GM21528 (cell line): ENCODE measurements at regions not wholly inside any gene's neighbourhood (a gene's known extent, or its start where the extent isn't known, plus 50 kb on each side); places are given as distances from the start of the nearest gene placed in this dataset.

Source experiments
- ATAC-seq: cut with Tn5 transposase; IDR thresholded peaks from one replicate; pipeline ENCODE4 v1.9.1; 2021; ENCODE audit warnings: mild to moderate bottlenecking, moderate library complexity; ENCODE audit not compliant: unreplicated experiment, low FRiP score

DNA sequence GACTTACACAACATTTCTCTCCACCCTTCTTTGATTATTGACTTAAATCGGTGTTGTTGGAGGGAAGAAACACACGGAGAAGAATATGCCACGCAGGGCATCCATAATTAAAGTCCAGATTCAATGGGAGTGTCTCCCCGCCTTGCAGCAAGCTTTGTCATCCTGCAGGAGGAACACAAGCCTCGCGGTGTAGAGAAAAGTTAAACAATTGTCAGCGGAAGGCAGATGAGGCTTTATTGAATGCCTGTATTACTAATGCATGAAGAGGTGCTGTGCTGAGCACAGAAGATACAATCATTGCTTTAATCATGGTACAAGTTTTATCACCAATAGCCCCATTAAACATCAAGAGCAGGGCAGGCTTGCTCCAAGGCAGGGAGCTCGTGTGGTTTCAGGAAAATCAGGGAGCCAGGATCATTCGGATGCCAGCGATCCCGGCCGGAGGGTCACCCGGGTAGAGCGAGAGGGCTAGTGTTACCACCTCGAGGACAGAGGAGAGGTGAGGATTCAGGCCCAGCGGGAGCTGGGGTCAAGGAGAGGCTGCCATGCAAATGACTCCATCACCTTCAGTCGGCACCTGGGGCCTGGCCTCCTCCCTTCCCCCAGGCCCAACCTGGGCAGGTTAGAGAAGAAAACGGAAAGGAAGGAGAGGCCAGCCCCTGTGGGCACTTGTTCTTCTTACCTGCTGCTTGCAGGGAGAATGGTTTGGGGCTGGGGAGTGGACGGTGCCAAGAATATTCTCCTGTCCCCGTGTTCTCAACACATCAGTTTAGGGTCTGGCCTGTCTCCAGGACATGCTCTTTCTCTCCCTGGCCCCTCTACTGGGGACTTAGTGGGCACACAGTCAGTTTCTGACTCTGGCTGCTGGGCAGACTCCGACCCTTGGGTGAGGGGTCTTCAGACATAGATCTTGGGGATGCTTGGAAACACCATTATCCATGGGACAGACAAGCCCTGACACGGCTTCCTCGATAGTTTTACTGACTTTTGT, 289.5 kb downstream of the IRX2 start:
- ATAC-seq, result no peak

DNA sequence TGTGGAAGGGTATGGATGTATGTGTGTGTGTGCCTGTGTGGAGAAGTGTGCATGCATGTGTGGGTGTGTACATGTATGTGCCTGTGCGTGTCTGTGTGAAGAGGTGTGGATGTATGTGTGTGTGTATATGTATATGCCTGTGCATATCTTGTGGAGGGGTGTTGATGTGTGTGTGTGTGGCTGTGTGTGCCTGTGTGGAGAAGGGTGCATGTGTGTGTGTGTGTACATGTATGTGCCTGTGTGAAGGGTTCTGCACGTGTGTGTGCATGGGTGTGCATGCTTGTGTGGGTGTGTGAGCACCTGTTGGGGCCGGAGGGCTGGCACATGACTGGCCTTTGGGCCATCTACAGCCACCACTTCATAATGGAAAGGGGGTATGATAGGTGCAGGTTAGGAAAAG, 291.4 kb downstream of the IRX2 start:
- ATAC-seq, result no peak

DNA sequence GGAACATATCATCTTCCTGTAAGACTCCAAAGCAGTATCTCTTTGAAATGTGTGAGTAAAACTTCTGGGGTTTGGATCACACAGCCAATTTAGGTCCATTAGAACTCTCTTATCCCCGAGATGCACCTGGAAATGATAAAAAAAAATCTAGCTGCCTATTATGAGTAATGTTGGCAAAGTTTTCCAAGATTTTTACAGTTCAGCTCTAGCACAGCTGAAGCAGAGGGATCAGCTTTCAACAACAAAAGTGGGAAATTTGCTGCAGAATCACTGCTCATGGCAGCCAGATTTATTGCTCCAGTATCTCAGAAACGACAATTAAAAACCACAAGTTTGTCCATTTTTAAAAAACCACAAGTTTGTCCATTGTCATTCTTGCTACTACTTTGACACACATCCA, 292.2 kb downstream of the IRX2 start:
- ATAC-seq, result no peak

DNA sequence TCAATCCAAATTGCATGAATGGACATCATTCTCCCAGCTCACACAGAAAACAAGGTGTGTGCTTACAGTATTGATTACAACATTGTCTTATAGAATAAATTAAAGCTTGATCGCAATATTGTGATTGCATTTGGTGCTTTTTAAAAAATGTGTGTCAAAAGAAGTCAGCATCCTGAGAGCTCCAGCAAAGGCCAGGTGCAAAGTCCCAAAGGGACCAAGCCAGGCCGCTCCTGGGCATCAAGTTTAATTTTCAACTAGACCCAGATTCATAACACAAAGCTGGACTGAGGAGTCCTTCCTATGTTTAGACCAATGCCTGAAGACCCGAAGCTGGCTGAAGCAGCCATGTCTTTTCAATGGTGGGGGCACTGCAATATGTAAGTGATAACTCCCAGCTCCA, 295.6 kb downstream of the IRX2 start:
- no peak for ATAC-seq

DNA sequence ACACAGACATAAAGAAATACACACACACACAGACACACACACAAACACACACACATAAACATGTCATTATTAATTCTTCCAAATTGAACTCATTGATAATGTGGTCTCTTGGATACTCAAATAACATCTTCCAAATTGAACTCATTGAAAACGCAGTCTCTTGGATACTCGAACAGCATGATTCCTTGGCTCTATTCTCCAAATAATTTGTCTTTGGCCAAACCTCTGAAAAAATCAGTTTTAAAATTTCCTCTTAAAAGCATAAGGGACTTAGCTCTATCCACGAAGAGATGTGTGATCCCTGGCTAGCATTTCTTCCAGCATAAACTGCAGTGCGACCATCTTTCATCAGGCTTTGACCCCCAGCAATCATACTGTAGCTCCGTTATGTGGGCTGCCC, 296.6 kb downstream of the IRX2 start:
- no peak for ATAC-seq

DNA sequence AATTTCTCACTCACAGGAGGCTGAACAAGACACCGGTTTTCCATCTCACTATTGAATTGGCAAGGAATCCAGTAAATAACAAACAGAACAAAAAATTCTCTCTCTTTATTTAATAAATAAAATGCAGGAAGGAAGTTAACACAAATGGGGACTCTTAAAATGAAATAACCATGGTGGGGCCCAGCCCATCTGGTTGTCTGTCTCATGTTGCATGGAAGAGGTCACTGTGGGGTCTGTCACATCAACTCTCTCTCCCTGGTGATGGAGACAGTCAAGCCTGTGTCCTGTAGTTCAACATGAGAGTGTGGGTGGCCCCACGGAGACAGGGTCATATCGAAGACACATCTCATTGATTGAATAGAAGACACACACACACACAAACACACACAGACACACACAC, 297.7 kb downstream of the IRX2 start:
- no peak for ATAC-seq

DNA sequence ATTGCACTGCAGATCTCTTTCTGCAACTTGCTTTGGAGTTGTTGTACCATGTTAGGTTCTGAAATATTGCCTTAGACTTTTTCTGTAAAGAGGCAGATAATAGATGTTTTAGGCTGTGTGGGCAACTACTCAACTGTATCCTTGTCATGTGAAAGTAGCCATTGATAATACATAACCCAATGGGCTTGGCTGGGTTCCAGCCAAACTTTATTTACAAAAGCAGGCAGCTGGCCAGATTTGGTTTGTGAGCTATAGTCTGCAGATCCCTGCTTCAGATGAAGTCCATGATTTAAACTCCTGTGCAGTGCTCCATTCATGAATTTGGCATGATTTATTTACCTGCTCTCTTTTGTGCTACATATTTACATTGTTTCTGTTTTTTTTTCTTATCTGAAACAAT, 300.4 kb downstream of the IRX2 start:
- ATAC-seq, result no peak

DNA sequence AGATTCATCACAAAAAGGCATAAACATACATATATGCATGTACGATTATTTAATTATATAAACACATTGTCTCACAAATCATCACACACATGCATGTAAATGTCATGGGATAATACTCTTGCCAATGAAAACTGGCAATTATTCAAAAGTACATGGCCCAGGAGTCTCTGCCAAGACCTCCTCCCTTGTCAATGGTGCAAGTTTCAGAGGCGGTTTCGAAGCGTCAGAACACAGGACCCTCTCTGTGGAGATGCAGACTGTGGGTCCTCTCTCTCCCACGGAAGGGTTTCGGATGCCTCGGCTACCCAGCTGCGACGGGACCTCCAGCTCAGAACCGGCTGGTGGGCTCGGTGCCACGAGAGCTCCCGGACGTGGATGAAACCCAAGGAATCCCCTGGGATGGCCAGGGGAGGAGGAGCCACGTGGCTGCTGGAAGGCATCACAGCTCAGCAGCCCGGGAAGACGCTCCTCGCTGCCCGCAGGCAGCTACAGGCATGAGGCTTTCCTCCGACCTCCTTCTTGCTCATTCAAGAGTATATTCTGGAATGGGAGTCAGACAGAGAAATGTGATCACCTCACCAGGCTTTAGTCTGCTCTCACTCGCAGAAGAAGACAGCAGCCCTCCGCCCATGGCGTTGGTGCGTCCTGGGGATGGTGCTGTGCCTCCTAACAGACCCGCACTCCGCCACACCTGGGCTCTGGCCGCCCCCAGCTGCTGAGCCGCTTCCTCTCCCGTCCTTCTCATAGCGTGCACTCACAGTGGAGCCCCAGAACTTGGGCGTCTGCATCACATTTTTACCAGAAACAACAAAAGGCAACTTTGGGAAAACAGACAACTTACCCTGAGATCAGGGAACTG, 308.8 kb downstream of the IRX2 start:
- ATAC-seq, result no peak

DNA sequence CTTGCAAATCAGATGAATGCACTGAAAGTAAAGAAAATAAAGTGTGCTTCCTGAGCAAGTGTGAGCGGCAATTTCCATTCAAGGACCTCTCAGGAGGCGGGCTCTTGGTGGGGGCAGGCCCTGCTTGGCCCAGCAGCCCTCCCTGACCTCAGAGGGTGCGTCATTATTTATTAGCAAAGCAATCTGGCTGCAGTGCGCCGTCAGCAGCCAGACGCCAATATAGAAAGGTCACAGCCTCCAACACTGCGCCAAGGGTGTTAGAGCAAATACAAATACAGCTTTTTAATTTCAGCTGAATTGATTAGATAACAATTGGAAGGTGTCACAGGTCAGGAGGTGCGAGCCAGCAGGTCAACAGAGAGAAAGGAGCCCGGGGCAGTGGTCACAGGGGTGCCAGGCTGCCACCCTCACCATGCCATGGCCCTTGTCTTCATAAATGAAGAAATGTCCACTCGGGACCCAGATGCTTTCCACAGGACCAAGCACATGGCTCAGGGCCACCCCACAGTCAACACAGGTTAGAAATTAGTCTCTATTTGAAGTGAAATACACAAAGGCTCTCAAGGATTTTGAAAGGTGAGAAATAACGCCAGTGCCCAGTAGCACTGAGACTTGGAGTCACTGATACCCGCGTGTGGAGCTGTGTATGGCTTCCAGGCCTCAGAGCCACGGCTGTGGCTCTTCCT, 309.8 kb downstream of the IRX2 start:
- no peak for ATAC-seq

DNA sequence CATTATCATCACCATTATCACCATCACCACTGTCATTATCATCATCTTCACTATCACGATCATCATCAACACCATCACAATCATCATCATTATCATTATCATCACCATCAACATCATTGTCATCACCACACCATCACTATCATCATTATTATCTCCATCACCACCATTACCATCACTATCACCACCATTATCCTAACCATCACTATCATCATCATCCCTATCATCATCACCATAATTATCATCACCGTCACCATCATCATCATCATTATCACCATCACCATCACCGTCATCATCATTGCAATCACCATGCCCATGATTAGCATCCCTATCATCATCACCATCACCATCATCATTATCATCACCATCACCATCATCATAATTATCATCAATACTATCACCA, 311.9 kb downstream of the IRX2 start:
- ATAC-seq, result no peak

DNA sequence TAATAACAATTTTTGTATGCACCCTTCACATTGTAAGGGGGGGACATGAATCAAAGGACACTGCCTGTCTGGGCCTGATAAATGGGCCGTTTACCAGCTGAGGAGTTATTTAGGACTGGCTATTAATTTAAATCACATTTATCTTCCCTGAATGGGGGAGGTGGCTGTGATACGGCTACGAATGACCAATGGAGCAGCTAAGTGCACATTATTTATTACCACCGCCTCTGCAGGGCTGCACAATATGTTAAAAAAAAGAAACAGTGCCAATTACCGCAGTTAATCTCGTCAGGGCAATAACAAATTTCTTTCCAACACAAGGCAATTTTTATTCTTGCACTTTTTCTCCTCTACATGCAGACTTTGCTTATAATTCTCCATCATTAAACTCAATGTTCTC, 318.4 kb downstream of the IRX2 start:
- no peak for ATAC-seq

DNA sequence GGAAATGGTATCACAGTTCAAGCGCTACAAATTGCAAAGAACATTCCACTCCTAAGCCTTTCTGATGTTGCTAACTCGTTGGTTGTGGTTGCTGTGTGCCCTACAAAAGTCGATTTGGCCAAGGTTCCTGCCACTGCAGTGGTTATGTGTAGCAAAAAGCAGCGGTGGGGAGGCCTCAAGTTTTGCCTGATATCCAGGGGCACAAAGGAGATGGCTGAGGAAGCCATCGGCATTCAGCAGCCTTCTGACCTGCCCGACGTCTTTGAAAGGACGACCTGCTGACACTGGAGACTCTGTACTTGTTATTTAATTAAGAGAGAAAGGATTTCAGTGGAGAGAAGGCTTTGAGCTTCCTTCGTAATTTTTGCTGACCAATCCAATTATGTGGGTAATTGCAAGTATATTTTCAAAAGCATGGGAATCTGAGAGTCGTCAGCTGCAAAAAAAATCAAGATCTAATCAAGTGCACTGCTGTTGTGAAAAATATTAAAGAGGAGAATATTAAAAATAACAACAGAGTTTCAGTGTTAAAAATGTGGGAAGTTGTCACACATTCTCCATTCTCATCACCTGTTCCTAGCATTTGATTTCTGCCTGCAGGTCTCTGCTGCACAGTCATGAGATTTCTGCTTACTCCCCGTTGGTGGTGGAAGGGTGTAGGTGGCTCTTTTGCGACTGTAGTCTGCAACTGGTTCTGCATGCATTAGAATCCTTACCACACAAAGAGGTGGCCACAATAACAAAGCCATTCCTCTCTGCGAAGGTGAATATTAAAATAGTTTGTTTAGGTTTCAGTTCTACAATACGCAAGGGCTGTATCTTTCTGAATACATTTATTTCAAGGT, 319.2 kb downstream of the IRX2 start:
- no peak for ATAC-seq

DNA sequence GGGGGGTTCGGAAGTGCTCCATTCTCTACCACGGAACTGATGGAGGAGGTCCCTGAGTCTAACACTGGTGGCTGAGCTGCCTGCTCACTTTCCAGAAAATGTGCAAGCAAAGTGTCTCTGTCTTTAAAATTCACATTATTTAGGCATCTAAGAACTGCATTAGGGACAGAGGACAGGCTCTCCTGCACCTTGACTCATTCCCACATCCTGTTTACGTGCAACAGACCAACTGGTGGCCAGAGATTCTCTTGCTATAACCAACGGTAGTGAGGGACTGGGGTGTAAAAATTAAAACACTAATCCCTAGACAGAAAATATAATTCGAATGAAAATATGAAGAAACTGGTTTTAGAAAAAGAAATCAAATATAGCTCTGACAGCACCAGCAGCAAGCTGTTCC, 320.9 kb downstream of the IRX2 start:
- no peak for ATAC-seq

DNA sequence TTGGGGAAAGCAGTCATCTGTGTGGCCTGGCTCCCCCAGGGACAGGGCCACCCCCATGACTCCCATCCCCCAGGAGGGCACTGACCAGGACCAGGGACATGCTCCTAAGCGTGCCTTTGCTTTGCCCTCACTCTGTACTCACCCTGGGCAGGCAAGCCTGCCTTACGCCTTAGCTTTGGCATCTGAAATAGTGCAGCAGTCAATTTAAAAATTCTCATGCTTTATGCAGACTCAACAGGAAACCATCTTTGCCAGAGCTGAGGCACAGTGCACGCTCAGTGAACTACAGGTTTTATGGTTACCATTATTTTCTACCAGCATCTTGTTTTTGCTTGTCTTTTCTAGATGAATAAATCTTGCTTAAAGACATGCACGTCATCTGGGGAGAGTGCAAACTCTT, 323.5 kb downstream of the IRX2 start:
- no peak for ATAC-seq

DNA sequence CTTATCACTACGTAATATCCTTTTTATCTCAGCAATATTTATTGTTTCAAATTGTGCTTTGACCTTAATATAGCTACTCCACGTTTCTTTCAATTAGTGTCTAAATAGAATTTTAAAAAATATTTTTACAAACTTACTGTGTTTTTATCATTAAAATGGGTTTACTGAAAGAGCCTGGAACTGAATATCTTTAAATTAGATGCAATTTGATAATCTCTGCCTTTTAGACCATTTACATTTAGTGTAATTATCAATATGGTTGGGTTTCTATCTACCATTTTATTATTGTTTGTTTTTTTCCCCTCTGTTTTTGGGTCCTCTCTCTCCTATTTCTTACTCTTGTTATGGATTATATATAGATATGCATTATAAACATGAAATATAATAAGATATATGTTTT, 327.8 kb downstream of the IRX2 start:
- ATAC-seq, result no peak

DNA sequence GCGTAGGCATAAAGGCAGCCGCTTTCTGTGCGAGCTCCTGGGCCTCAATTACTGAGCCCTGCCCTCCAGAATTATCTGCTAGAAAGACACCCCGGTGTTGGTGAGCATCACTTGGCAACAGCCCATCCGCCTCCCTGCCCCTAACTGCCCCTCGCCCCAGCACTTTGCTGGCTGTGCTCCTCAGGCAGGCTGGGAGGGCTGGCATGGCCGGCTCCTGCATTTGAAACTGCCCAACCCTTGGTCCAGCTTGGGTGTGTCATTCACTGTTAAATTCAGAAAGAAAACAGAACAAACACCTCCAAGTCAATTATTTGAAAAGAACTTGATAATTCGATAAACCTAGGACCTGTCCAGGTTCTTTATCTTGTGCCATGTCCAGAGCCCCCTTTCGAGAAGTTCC, 334.2 kb downstream of the IRX2 start:
- no peak for ATAC-seq

DNA sequence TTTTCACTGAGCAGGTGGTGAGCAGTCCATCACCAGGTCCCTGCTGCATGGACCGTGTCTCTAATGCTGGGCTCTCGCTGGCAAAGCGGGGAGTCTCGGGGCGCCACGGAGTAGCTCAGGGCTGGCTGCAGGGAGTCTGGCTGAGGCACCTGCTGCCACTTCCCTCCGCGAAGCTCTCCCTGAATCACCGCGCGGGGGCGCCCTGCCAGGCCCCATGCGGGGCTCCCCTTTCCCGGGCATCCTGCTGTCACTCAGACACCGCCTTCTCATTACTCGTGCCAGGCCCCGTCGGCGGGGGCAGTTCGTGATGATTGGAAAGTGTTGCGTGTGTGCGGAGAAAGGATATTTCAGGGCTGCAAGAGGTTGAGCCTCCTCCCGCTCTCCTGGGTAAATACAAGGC, 335.8 kb downstream of the IRX2 start:
- ATAC-seq, result no peak

DNA sequence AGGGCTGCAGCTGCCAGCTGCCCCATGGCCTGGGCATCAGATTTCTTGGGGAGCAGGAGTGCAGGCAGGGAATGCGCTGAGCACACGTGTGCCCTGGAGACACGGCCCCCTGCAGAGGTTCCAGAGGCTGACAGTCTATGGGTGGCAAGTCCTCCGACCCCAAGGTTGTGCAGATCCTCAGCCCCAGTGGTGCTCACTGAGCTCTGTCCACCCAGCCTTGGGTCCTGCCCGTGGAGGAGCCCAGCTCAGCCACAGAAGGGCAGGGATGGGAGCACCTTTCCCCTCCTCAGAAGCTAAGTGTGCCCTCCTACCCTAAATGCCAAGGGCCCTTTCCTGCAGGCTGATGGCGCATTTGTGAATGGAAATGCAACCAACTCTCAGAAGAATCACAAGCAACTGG, 341.0 kb downstream of the IRX2 start:
- ATAC-seq, result no peak

DNA sequence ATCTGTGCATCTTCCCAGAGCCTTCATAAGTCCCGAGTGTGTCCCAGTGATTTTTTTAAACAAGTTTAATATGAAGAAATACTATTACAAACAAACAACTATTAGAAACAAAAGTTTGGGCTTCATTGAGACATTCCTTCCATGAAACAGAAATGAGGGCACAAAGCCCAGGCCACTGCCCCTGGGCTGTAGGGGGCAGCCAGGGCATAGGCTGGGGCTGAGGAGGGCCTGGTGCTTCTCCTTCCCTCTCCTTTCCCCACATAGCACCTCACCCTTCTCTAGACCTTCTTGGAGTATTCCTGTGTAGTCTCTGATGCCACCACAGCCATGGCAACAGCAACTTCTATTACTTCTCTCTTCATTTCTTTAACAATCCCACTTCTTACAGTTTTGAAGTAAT, 348.2 kb downstream of the IRX2 start:
- ATAC-seq, result no peak

DNA sequence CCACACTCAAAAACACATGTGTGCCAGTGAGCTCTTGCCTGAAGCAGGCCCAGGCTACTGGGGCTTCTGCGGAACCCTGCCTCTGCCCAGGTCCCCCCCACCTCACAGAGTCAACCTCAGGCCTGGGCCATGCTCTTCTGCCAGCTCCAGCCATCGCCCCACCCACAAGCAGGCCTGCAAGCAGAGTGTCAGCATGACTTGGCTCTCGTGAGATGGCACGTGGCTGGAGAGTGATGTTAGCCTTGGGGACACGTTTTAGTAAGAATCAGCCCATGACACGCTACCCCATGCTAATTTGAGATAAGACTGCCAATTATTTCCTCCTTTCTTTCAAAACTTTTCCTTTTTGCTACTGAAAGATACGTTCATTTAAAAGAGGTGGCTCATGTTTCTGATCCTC, 351.7 kb downstream of the IRX2 start:
- ATAC-seq, result no peak
